Endothelial cell (in vitro differentiated cells): ENCODE measurements at regions not wholly inside any gene's neighbourhood (a gene's known extent, or its start where the extent isn't known, plus 50 kb on each side); places are given as distances from the start of the nearest gene placed in this dataset.

Experiments
- DNase-seq: peaks from one replicate; pipeline ENCODE4 v3.0.0; 2021; ENCODE audit warnings: low spot score
- H3K27ac Mint-ChIP-seq: one replicate; pipeline ENCODE4 v1.8.0; 2021; ENCODE audit warnings: mixed read lengths, inconsistent platforms; ENCODE audit not compliant: unreplicated experiment
- H3K27me3 Mint-ChIP-seq: one replicate; pipeline ENCODE4 v1.8.0; 2021; ENCODE audit warnings: mild to moderate bottlenecking, moderate library complexity, mixed read lengths, inconsistent platforms; ENCODE audit not compliant: unreplicated experiment
- H3K36me3 Mint-ChIP-seq: one replicate; pipeline ENCODE4 v1.8.0; 2021; ENCODE audit warnings: mild to moderate bottlenecking, low read depth, mixed read lengths, inconsistent platforms; ENCODE audit not compliant: unreplicated experiment
- H3K4me1 Mint-ChIP-seq: one replicate; pipeline ENCODE4 v1.8.0; 2021; ENCODE audit warnings: mild to moderate bottlenecking, mixed read lengths, inconsistent platforms; ENCODE audit not compliant: unreplicated experiment
- H3K4me3 Mint-ChIP-seq: one replicate; pipeline ENCODE4 v1.8.0; 2021; ENCODE audit warnings: mild to moderate bottlenecking, mixed read lengths, inconsistent platforms; ENCODE audit not compliant: unreplicated experiment
- H3K9me3 Mint-ChIP-seq: one replicate; pipeline ENCODE4 v1.8.0; 2021; ENCODE audit warnings: mixed read lengths, inconsistent platforms; ENCODE audit not compliant: unreplicated experiment
- TF ChIP-seq, protein P1 (sequence below): fragments of 200-600 bp; sonication (generic); IDR thresholded peaks from one replicate; pipeline ENCODE4 v1.5.0; 2021; ENCODE audit warnings: antibody characterized with exemption; ENCODE audit not compliant: unreplicated experiment

DNA sequence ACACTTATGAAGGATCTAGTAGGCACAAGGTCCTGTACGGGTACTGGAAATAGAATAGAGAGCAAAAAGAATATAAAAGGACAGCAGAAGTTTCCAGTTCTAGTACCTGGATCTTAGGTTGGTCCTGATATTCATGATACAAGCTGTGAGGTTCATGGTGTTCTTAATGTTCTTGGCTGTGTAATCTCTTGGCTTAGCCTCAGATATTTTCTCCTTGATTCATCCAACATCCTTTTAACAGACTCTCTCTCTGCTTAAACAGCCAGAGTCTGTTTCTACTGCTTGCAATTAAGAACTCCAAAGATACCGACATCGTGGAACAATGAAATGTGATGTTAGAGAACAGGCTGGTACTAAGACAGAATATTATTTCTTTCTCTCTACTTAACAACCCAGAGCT lies 49.9 kb downstream of the CNTN3 start:
- H3K36me3 Mint-ChIP-seq, result no peaks in the 10 kb centered on the region
- H3K4me3 Mint-ChIP-seq, result no peak overlapping the region
- no peak for DNase-seq
- no peaks in the 10 kb centered on the region for H3K4me1 Mint-ChIP-seq
- no peak overlapping the region for H3K27ac Mint-ChIP-seq
- TF ChIP-seq, protein P1, sequence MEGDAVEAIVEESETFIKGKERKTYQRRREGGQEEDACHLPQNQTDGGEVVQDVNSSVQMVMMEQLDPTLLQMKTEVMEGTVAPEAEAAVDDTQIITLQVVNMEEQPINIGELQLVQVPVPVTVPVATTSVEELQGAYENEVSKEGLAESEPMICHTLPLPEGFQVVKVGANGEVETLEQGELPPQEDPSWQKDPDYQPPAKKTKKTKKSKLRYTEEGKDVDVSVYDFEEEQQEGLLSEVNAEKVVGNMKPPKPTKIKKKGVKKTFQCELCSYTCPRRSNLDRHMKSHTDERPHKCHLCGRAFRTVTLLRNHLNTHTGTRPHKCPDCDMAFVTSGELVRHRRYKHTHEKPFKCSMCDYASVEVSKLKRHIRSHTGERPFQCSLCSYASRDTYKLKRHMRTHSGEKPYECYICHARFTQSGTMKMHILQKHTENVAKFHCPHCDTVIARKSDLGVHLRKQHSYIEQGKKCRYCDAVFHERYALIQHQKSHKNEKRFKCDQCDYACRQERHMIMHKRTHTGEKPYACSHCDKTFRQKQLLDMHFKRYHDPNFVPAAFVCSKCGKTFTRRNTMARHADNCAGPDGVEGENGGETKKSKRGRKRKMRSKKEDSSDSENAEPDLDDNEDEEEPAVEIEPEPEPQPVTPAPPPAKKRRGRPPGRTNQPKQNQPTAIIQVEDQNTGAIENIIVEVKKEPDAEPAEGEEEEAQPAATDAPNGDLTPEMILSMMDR, result no peak
- peaks cover 5% of the 10 kb centered on the region for H3K9me3 Mint-ChIP-seq
- peaks cover 4% of the 10 kb centered on the region for H3K27me3 Mint-ChIP-seq

DNA sequence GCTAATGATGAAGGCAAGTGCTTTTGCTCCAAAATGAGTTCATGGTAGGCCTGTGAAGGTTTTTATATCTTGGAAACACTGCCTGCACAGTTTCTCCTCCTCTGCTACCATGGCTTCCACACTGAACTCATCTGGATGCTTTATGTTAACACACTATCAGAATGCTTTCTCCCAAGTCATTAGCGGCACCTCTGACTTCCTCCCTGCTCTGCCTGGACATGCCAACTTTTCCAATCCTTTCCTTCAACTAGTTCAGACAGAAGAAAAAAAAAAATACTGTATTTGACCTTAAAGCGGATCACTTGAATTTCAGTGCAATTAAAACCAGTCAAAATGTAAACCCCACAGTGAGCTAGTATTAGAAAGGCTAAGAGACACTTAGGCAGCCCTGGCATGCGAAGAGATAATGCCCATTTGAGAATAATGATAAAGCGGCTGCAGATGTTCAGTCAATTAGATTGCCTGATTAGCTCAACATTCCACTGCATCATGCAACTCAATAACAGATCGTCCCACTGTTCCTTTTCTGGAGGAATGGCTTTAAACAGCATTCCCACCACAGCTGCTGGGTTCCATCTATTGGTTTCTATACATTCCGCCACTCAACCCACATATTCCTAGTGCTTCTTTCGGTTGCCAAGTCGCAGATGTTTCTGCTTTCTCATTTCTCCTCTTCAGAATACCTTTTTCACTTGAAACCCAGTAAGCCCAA lies 51.7 kb downstream of the CNTN3 start:
- no peaks in the 10 kb centered on the region for H3K36me3 Mint-ChIP-seq
- TF ChIP-seq, protein P1, result no peak
- peaks cover 4% of the 10 kb centered on the region for H3K27me3 Mint-ChIP-seq
- H3K27ac Mint-ChIP-seq, result no peak overlapping the region
- no peak overlapping the region for H3K4me3 Mint-ChIP-seq
- peaks cover 5% of the 10 kb centered on the region for H3K9me3 Mint-ChIP-seq
- no peak for DNase-seq
- H3K4me1 Mint-ChIP-seq, result no peaks in the 10 kb centered on the region

DNA sequence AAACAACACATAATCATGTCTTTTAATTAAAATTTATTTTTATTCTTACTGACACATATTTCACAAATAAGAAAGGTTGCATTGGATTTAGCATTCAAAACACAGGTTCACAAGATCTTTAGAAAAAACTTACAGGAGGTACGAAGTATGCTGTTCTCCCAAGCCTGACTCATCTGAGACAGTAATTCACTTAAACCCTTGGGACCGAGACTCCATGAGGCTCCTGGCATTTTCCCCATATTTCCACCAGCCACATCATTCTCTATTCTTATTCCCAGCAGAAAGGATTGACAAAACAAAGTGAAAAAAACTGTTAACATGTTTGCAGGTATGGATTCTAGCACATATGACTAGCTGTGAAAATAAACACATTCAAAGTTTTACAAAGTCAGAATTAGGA lies 52.6 kb downstream of the CNTN3 start:
- peaks cover 5% of the 10 kb centered on the region for H3K9me3 Mint-ChIP-seq
- no peaks in the 10 kb centered on the region for H3K4me1 Mint-ChIP-seq
- no peaks in the 10 kb centered on the region for H3K36me3 Mint-ChIP-seq
- H3K27ac Mint-ChIP-seq, result no peak overlapping the region
- no peak for DNase-seq
- no peak overlapping the region for H3K4me3 Mint-ChIP-seq
- peaks cover 4% of the 10 kb centered on the region for H3K27me3 Mint-ChIP-seq
- TF ChIP-seq, protein P1, result no peak

DNA sequence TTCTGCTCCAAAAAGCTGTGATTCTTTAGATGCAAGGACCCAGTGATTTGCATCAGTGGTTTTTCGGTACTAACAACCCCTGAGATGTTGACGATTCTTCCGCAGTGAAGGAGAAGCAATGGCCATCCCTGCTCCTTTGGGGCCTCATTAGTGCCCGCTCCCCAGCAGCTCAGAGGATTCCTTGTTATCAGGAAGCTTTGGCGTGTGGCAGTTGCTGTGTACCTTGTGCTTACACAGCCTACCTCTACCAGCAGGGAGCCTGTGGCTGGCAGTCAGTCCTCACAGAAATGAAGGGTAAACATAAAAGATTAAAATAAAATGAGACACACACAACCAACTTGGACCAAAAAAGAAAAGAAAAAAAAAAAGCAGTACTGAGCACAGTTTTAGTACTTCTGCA lies 55.2 kb downstream of the CNTN3 start:
- Mint-ChIP-seq H3K27ac (no peak overlapping the region), H3K36me3 (no peaks in the 10 kb centered on the region), H3K9me3 (peaks cover 5% of the 10 kb centered on the region), H3K4me3 (no peak overlapping the region), H3K4me1 (no peaks in the 10 kb centered on the region), H3K27me3 (peaks cover 4% of the 10 kb centered on the region)
- TF ChIP-seq, protein P1, result no peak
- DNase-seq, result no peak

DNA sequence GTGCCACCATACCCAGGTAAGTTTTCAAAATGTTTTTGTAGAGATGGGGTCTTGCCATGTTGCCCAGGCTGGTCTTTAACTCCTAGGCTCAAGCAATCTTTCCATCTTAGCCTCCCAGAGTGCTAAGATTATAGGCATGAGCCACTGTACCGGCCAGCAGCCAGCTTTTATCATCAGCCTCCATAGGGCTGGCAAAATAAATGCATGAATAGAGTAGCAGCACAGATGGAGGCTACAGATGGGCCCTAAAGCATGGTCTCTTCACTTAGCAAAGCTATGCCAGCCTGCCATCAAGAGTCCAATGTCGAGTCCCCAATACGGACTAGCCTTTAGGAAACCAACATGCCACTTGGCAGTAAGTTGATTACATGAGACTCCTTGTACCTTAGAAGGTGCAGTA lies 63.8 kb downstream of the CNTN3 start:
- no peaks in the 10 kb centered on the region for H3K4me1 Mint-ChIP-seq
- no peak overlapping the region for H3K4me3 Mint-ChIP-seq
- TF ChIP-seq, protein P1, result no peak

More for the DNA sequence above, 63.8 kb downstream of the CNTN3 start:
- Mint-ChIP-seq H3K27me3 (no peaks in the 10 kb centered on the region), H3K36me3 (no peaks in the 10 kb centered on the region), H3K9me3 (no peaks in the 10 kb centered on the region), H3K27ac (no peak overlapping the region)
- DNase-seq, result no peak
